GM23338 (cell line): ENCODE measurements at regions not wholly inside any gene's neighbourhood (a gene's known extent, or its start where the extent isn't known, plus 50 kb on each side); places are given as distances from the start of the nearest gene placed in this dataset.

Experiments
- ATAC-seq: fragments of 200-7000 bp; cut with Tn5 transposase; 3 replicates; pipeline ENCODE4 v1.9.1; 2020
- DNase-seq: peaks from one replicate; pipeline ENCODE4 v3.0.0-alpha.2; 2015; ENCODE audit warnings: low spot score
- H2AFZ ChIP-seq: fragments of 200-600 bp; sonication (generic); 2 replicates; pipeline ENCODE4 v1.8.0; 2016; ENCODE audit warnings: antibody characterized with exemption, mild to moderate bottlenecking, moderate library complexity
- H3F3A ChIP-seq: fragments of 200-600 bp; sonication (generic); replicated peaks from 2 replicates; pipeline ENCODE4 v1.8.0; 2017; ENCODE audit warnings: antibody characterized with exemption, mixed run types, low read depth
- H3K27ac ChIP-seq: fragments of 200-600 bp; sonication (generic); 2 replicates; pipeline ENCODE4 v1.6.1; 2016; ENCODE audit warnings: low read depth
- H3K27me3 ChIP-seq: fragments of 200-600 bp; sonication (generic); 2 replicates; pipeline ENCODE4 v1.8.0; 2016; ENCODE audit warnings: mild to moderate bottlenecking, mixed run types, moderate library complexity; ENCODE audit not compliant: insufficient read depth
- H3K36me3 ChIP-seq: fragments of 200-600 bp; sonication (generic); 2 replicates; pipeline ENCODE4 v1.8.0; 2016; ENCODE audit warnings: mild to moderate bottlenecking; ENCODE audit not compliant: insufficient read depth
- H3K4me1 ChIP-seq: fragments of 200-600 bp; sonication (generic); 2 replicates; pipeline ENCODE4 v1.8.0; 2016; ENCODE audit warnings: mild to moderate bottlenecking, moderate library complexity; ENCODE audit not compliant: insufficient read depth
- H3K4me2 ChIP-seq: fragments of 200-600 bp; sonication (generic); 2 replicates; pipeline ENCODE4 v1.7.1; 2017; ENCODE audit warnings: mixed run types
- H3K4me3 ChIP-seq: fragments of 200-600 bp; sonication (generic); 2 replicates; pipeline ENCODE4 v1.6.1; 2016; ENCODE audit warnings: mixed run types
- H3K79me2 ChIP-seq: fragments of 200-600 bp; sonication (generic); replicated peaks from 2 replicates; pipeline ENCODE4 v1.8.0; 2017; ENCODE audit warnings: mild to moderate bottlenecking; ENCODE audit not compliant: insufficient read depth
- H3K9me2 ChIP-seq: fragments of 200-600 bp; sonication (generic); 2 replicates; pipeline ENCODE4 v1.8.0; 2017; ENCODE audit not compliant: insufficient read depth
- H4K20me1 ChIP-seq: fragments of 200-600 bp; sonication (generic); replicated peaks from 2 replicates; pipeline ENCODE4 v1.8.0; 2017; ENCODE audit warnings: mild to moderate bottlenecking; ENCODE audit not compliant: insufficient read depth
- H3K27ac Mint-ChIP-seq: 2 replicates; pipeline ENCODE4 v1.8.0; 2020; ENCODE audit warnings: inconsistent platforms, mild to moderate bottlenecking, moderate library complexity, mixed read lengths
- H3K27me3 Mint-ChIP-seq: 3 replicates; pipeline ENCODE4 v1.8.0; 2022; ENCODE audit warnings: low read depth, mild to moderate bottlenecking, moderate library complexity, mixed read lengths, inconsistent platforms; ENCODE audit not compliant: insufficient read depth, poor library complexity
- H3K36me3 Mint-ChIP-seq: 3 replicates; pipeline ENCODE4 v1.8.0; 2021; ENCODE audit warnings: low read depth, mild to moderate bottlenecking, inconsistent platforms, moderate library complexity, mixed read lengths
- H3K4me1 Mint-ChIP-seq: 3 replicates; pipeline ENCODE4 v1.8.0; 2020; ENCODE audit warnings: mild to moderate bottlenecking, inconsistent platforms, mixed read lengths
- H3K4me3 Mint-ChIP-seq: 3 replicates; pipeline ENCODE4 v1.8.0; 2021; ENCODE audit warnings: moderate library complexity, mild to moderate bottlenecking, inconsistent platforms, mixed read lengths
- H3K9me3 Mint-ChIP-seq: 3 replicates; pipeline ENCODE4 v1.8.0; 2020; ENCODE audit warnings: moderate library complexity, mild to moderate bottlenecking, inconsistent platforms, mixed read lengths
- CREB1 ChIP-seq: fragments of 250-450 bp; sonication (Bioruptor Pico); IDR thresholded peaks from 2 replicates; pipeline ENCODE4 v1.5.0; 2020; ENCODE audit warnings: low read depth, mild to moderate bottlenecking, moderate library complexity
- CTCF ChIP-seq, 2 experiments: fragments of 200-600 bp in 1 of 2; sonication (generic) in 1 of 2; conservative IDR thresholded peaks; 2 replicates each; pipeline versions ENCODE4 v1.5.1 to v1.6.1; 2016 to 2017; ENCODE audit warnings: antibody characterized with exemption in 2 of 2, low read depth in 2 of 2, mild to moderate bottlenecking in 2 of 2, moderate library complexity in 1 of 2
- ETS1 ChIP-seq: IDR thresholded peaks from 2 replicates; pipeline ENCODE4 v1.6.1; 2016; ENCODE audit warnings: antibody characterized with exemption
- EZH2 ChIP-seq: fragments of 200-600 bp; sonication (generic); IDR thresholded peaks from one replicate; pipeline ENCODE4 v1.8.0; 2017; ENCODE audit warnings: antibody characterized with exemption, mild to moderate bottlenecking, low read depth; ENCODE audit not compliant: unreplicated experiment
- EZH2phosphoT487 ChIP-seq: fragments of 200-600 bp; sonication (generic); IDR thresholded peaks from one replicate; pipeline ENCODE4 v1.8.1; 2018; ENCODE audit warnings: antibody characterized with exemption; ENCODE audit not compliant: unreplicated experiment
- JUNB ChIP-seq: IDR thresholded peaks from one replicate; pipeline ENCODE4 v1.6.1; 2016; ENCODE audit warnings: antibody characterized with exemption; ENCODE audit not compliant: unreplicated experiment
- NANOG ChIP-seq: IDR thresholded peaks from 2 replicates; pipeline ENCODE4 v1.6.1; 2016; ENCODE audit warnings: antibody characterized with exemption, borderline replicate concordance
- POLR2AphosphoS5 ChIP-seq: IDR thresholded peaks from 2 replicates; pipeline ENCODE4 v1.6.1; 2016; ENCODE audit warnings: antibody characterized with exemption, low read depth
- REST ChIP-seq: IDR thresholded peaks from one replicate; pipeline ENCODE4 v1.6.1; 2018; ENCODE audit warnings: antibody characterized with exemption; ENCODE audit not compliant: unreplicated experiment
- STAT1 ChIP-seq: IDR thresholded peaks from one replicate; pipeline ENCODE4 v1.6.1; 2016; ENCODE audit warnings: antibody characterized with exemption; ENCODE audit not compliant: unreplicated experiment
- ZNF114 ChIP-seq: fragments of 250-450 bp; sonication (Bioruptor Pico); IDR thresholded peaks from 2 replicates; pipeline ENCODE4 v1.5.0; 2020; ENCODE audit warnings: mild to moderate bottlenecking, moderate library complexity
- ZNF331 ChIP-seq: fragments of 250-450 bp; sonication (Bioruptor Pico); IDR thresholded peaks from 2 replicates; pipeline ENCODE4 v1.5.0; 2020; ENCODE audit warnings: low read depth, mild to moderate bottlenecking, moderate library complexity
- TF ChIP-seq, protein P1 (sequence below): fragments of 250-450 bp; sonication (Bioruptor Pico); IDR thresholded peaks from 2 replicates; pipeline ENCODE4 v1.5.0; 2020; ENCODE audit warnings: mild to moderate bottlenecking, moderate library complexity

- Histone ChIP-seq H3K36me3 (no peaks in the 10 kb centered on the region), H2AFZ (no peak overlapping the region), H3K9me2 (peaks cover 16% of the 10 kb centered on the region), H3K4me2 (no peak overlapping the region), H3K79me2 (no peaks in the 10 kb centered on the region), H3K4me3 (no peak overlapping the region), H3K27ac (no peak overlapping the region), H3K4me1 (no peaks in the 10 kb centered on the region), H3K27me3 (no peaks in the 10 kb centered on the region), H4K20me1 (no peaks in the 10 kb centered on the region), H3F3A (no peaks in the 10 kb centered on the region)
- H3K4me3 Mint-ChIP-seq = no peak overlapping the region
- no peaks in the 10 kb centered on the region for H3K27me3 Mint-ChIP-seq
- H3K4me1 Mint-ChIP-seq = peaks cover 4% of the 10 kb centered on the region; the same call in 1 of the 3 replicates
- DNase-seq (no peak), ATAC-seq (no peak)
- TF ChIP-seq CTCF (conservative IDR thresholded peaks at IDR 0.05; ENCODE audit: low read depth in 2 of 2) = no peak
- no peak for TF ChIP-seq POLR2AphosphoS5
- TF ChIP-seq JUNB = no peak
- no peak for TF ChIP-seq ZNF331
- no peak for TF ChIP-seq EZH2phosphoT487
- TF ChIP-seq CREB1 (CRISPR knock-in tag) = no peak
- no peak for TF ChIP-seq EZH2
- TF ChIP-seq ZNF114 (CRISPR knock-in tag) = no peak
- TF ChIP-seq NANOG = no peak
- TF ChIP-seq, protein P1, sequence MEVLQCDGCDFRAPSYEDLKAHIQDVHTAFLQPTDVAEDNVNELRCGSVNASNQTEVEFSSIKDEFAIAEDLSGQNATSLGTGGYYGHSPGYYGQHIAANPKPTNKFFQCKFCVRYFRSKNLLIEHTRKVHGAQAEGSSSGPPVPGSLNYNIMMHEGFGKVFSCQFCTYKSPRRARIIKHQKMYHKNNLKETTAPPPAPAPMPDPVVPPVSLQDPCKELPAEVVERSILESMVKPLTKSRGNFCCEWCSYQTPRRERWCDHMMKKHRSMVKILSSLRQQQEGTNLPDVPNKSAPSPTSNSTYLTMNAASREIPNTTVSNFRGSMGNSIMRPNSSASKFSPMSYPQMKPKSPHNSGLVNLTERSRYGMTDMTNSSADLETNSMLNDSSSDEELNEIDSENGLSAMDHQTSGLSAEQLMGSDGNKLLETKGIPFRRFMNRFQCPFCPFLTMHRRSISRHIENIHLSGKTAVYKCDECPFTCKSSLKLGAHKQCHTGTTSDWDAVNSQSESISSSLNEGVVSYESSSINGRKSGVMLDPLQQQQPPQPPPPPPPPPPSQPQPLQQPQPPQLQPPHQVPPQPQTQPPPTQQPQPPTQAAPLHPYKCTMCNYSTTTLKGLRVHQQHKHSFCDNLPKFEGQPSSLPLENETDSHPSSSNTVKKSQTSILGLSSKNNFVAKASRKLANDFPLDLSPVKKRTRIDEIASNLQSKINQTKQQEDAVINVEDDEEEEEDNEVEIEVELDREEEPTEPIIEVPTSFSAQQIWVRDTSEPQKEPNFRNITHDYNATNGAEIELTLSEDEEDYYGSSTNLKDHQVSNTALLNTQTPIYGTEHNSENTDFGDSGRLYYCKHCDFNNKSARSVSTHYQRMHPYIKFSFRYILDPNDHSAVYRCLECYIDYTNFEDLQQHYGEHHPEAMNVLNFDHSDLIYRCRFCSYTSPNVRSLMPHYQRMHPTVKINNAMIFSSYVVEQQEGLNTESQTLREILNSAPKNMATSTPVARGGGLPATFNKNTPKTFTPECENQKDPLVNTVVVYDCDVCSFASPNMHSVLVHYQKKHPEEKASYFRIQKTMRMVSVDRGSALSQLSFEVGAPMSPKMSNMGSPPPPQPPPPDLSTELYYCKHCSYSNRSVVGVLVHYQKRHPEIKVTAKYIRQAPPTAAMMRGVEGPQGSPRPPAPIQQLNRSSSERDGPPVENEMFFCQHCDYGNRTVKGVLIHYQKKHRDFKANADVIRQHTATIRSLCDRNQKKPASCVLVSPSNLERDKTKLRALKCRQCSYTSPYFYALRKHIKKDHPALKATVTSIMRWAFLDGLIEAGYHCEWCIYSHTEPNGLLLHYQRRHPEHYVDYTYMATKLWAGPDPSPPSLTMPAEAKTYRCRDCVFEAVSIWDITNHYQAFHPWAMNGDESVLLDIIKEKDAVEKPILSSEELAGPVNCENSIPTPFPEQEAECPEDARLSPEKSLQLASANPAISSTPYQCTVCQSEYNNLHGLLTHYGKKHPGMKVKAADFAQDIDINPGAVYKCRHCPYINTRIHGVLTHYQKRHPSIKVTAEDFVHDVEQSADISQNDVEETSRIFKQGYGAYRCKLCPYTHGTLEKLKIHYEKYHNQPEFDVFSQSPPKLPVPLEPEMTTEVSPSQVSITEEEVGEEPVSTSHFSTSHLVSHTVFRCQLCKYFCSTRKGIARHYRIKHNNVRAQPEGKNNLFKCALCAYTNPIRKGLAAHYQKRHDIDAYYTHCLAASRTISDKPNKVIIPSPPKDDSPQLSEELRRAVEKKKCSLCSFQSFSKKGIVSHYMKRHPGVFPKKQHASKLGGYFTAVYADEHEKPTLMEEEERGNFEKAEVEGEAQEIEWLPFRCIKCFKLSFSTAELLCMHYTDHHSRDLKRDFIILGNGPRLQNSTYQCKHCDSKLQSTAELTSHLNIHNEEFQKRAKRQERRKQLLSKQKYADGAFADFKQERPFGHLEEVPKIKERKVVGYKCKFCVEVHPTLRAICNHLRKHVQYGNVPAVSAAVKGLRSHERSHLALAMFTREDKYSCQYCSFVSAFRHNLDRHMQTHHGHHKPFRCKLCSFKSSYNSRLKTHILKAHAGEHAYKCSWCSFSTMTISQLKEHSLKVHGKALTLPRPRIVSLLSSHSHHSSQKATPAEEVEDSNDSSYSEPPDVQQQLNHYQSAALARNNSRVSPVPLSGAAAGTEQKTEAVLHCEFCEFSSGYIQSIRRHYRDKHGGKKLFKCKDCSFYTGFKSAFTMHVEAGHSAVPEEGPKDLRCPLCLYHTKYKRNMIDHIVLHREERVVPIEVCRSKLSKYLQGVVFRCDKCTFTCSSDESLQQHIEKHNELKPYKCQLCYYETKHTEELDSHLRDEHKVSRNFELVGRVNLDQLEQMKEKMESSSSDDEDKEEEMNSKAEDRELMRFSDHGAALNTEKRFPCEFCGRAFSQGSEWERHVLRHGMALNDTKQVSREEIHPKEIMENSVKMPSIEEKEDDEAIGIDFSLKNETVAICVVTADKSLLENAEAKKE (CRISPR knock-in tag) = no peak
- TF ChIP-seq REST = no peak
- no peak for TF ChIP-seq ETS1
- no peak for TF ChIP-seq STAT1
- no peak overlapping the region for H3K27ac Mint-ChIP-seq
- H3K36me3 Mint-ChIP-seq = no peaks in the 10 kb centered on the region; the same call in 2 of the 3 replicates
- H3K9me3 Mint-ChIP-seq = peaks cover 6% of the 10 kb centered on the region; the same call in 2 of the 3 replicates
Observed at GRCh38 chr10:33893506-33893905, 559.0 kb upstream of the NRP1 start.
